ENCODE measurements at regions not wholly inside any gene's neighbourhood (a gene's known extent, or its start where the extent isn't known, plus 50 kb on each side); places are given as distances from the start of the nearest gene placed in this dataset.
"Not testable (repeated sequence)": the region's sequence is repeated elsewhere in the genome, so short reads cannot be mapped to it uniquely, and the experiment has no call there.

GRCh38 chr10:64745565-64745964 is 1224.4 kb downstream of the REEP3 start:
- DNase-seq = no peak

- no peak for DNase-seq
Observed at GRCh38 chr10:64750672-64751071, 1229.5 kb downstream of the REEP3 start.

GRCh38 chr10:64753516-64753915 is 1232.3 kb downstream of the REEP3 start:
- no peak for DNase-seq

- DNase-seq = no peak
Observed at GRCh38 chr10:64760371-64760770, 1239.2 kb downstream of the REEP3 start.

GRCh38 chr10:64762861-64763260 is 1241.7 kb downstream of the REEP3 start:
- no peak for DNase-seq

- no peak for DNase-seq
Observed at GRCh38 chr10:64765498-64765897, 1244.3 kb downstream of the REEP3 start.

- DNase-seq = no peak
Observed at GRCh38 chr10:64771253-64772050, 1250.3 kb downstream of the REEP3 start.

- DNase-seq = no peak
Observed at GRCh38 chr10:64773357-64773756, 1252.2 kb downstream of the REEP3 start.

- DNase-seq = not testable (repeated sequence)
Observed at GRCh38 chr10:64784451-64784850, 1263.2 kb downstream of the REEP3 start.

- DNase-seq = no peak
Observed at GRCh38 chr10:64785816-64786215, 1264.6 kb downstream of the REEP3 start.

GRCh38 chr10:64786989-64787388 is 1265.8 kb downstream of the REEP3 start:
- no peak for DNase-seq

GRCh38 chr10:64795847-64796246 is 1274.6 kb downstream of the REEP3 start:
- DNase-seq = no peak

- DNase-seq = no peak
Observed at GRCh38 chr10:64798297-64798696, 1277.1 kb downstream of the REEP3 start.

- DNase-seq = not testable (repeated sequence)
Observed at GRCh38 chr10:64808233-64808632, 1287.0 kb downstream of the REEP3 start.

- not testable (repeated sequence) for DNase-seq
Observed at GRCh38 chr10:64810046-64810445, 1288.8 kb downstream of the REEP3 start.

GRCh38 chr10:64813391-64813790 is 1292.2 kb downstream of the REEP3 start:
- DNase-seq = no peak

- no peak for DNase-seq
Observed at GRCh38 chr10:64814201-64814600, 1293.0 kb downstream of the REEP3 start.

- no peak for DNase-seq
Observed at GRCh38 chr10:64829888-64830412, 1308.7 kb downstream of the REEP3 start.

- no peak for DNase-seq
Observed at GRCh38 chr10:64830869-64831268, 1309.7 kb downstream of the REEP3 start.

- DNase-seq = no peak
Observed at GRCh38 chr10:64840341-64840740, 1319.1 kb downstream of the REEP3 start.

GRCh38 chr10:64846700-64847099 is 1325.5 kb downstream of the REEP3 start:
- DNase-seq = no peak

GRCh38 chr10:64855941-64856340 is 1334.7 kb downstream of the REEP3 start:
- DNase-seq = no peak

GRCh38 chr10:64859911-64860310 is 1338.7 kb downstream of the REEP3 start:
- DNase-seq = no peak

GRCh38 chr10:64863836-64864235 is 1342.6 kb downstream of the REEP3 start:
- DNase-seq = no peak

All from right kidney (tissue), 1 donor.